ENCODE measurements at regions not wholly inside any gene's neighbourhood (a gene's known extent, or its start where the extent isn't known, plus 50 kb on each side); places are given as distances from the start of the nearest gene placed in this dataset.
"Not testable (repeated sequence)": the region's sequence is repeated elsewhere in the genome, so short reads cannot be mapped to it uniquely, and the experiment has no call there.

- no peak for DNase-seq
Observed at GRCh38 chrX:87110142-87110541, 407.5 kb upstream of the KLHL4 start.

DNA sequence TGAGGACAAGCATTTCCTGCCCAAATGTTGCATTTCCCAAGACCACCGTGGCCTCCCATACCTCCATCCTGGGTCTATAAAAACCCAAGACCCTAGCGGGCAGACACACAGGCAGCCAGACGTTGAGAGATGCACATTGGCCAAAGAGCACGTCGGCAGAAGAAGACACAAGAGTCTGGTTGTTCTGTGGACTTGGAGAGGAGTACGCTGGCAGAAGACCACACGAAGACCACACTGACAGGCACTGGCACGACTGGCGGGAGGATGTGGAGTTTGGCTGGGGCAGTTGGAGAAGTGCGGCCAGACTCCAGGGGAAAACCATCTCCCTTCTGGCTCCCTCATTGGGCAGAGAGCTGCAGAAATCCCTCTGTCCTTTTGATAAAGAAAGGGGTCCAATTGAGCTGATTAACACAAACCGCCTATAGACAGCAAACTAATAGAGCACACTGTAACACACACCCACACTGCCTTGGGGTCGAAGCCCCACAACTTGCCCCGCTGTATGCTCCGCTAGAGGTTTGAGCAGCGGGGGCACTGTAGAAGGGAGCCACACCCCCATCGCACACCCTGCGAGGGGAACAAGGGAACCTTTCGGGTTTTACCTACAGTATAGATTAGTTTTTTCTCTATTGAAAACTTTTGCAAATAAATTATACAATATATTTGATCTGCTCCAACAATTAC, 376.7 kb upstream of the KLHL4 start:
- DNase-seq, result no peak

DNA sequence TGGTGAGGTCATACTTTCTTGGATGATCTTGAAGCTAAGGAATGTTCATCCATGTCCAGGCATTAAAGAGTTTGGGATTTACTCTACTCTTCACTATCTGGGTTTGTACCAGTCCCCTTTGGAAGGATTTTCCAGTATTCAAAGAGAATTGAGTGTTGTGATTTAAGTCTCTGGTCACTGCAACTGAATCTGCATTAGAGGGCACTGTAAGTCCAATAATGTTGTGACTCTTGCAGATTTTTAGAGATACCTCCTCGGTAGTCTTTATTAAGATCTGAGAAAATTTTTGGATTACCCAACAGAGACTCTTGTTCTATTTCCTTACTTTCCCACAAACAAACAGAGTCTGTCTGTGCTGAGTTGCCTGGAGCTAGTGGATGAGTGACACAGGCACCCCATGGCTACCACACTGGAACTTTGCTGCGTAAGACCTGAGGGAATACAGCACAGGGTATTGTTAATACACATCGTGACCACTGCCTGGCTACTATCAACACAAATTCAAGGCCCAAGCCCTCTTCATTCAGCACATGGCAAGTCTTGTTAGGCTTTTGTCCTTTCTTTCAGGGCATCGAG, 357.1 kb upstream of the KLHL4 start:
- DNase-seq, result no peak

DNA sequence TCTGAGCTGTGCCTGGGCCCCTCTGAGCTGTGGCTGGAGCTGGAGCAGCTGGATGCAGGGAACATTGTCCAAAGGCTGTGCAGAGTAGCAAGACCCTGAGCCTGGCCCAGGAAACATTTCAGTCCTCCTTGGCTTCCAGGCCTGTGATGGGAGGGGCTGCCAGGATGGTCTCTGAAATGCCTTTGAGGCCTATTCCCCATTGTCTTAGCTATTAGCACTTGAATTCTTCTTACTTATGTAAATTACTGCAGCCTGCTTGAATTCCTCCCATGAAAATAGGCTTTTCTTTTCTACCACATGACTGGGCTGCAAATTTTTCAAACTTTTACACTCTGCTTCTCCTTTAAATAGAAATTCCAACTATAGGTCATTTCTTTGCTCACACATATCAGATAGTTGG, 349.8 kb upstream of the KLHL4 start:
- DNase-seq, result no peak

GRCh38 chrX:87178009-87178408, 339.6 kb upstream of the KLHL4 start:
- DNase-seq, result not testable (repeated sequence)
